ENCODE measurements at regions not wholly inside any gene's neighbourhood (a gene's known extent, or its start where the extent isn't known, plus 50 kb on each side); places are given as distances from the start of the nearest gene placed in this dataset.

- Histone ChIP-seq H3K9me3 (ENCODE audit: control insufficient read depth, low read length) (no peaks in the 10 kb centered on the region), H3K36me3 (ENCODE audit: control insufficient read depth, insufficient read depth, low read length, severe bottlenecking) (no peaks in the 10 kb centered on the region), H3K4me1 (ENCODE audit: control insufficient read depth, insufficient read depth, low read length) (no peaks in the 10 kb centered on the region), H3K4me3 (ENCODE audit: low read length) (no peak overlapping the region), H3K27me3 (replicated peaks; ENCODE audit: control insufficient read depth, insufficient read depth, low read length) (no peaks in the 10 kb centered on the region), H3K9ac (ENCODE audit: low read length) (no peak overlapping the region)
- no peak for DNase-seq (ENCODE audit: low read depth)
Observed at GRCh38 chr14:66375046-66375964, 110.9 kb upstream of the CCDC196 start.

- no peaks in the 10 kb centered on the region for H3K36me3 ChIP-seq (ENCODE audit: control insufficient read depth, insufficient read depth, low read length, severe bottlenecking)
- no peaks in the 10 kb centered on the region for H3K4me1 ChIP-seq (ENCODE audit: control insufficient read depth, insufficient read depth, low read length)
- no peak for DNase-seq (ENCODE audit: low read depth)
Observed at GRCh38 chr14:66377574-66377973, 108.6 kb upstream of the CCDC196 start.

GRCh38 chr14:66378712-66379505, 107.3 kb upstream of the CCDC196 start:
- H3K36me3 ChIP-seq (ENCODE audit: control insufficient read depth, insufficient read depth, low read length, severe bottlenecking), result no peaks in the 10 kb centered on the region
- H3K9ac ChIP-seq (ENCODE audit: low read length), result no peak overlapping the region
- peaks cover 9% of the 10 kb centered on the region for H3K4me1 ChIP-seq (ENCODE audit: control insufficient read depth, insufficient read depth, low read length)
- no peaks in the 10 kb centered on the region for H3K9me3 ChIP-seq (ENCODE audit: control insufficient read depth, low read length)
- no peak overlapping the region for H3K4me3 ChIP-seq (ENCODE audit: low read length)
- no peaks in the 10 kb centered on the region for H3K27me3 ChIP-seq (replicated peaks; ENCODE audit: control insufficient read depth, insufficient read depth, low read length)
- no peak for DNase-seq (ENCODE audit: low read depth)

More at GRCh38 chr14:66377574-66377973, 108.6 kb upstream of the CCDC196 start:
- Histone ChIP-seq H3K27me3 (replicated peaks; ENCODE audit: control insufficient read depth, insufficient read depth, low read length) (no peaks in the 10 kb centered on the region), H3K9ac (ENCODE audit: low read length) (no peak overlapping the region), H3K9me3 (ENCODE audit: control insufficient read depth, low read length) (no peaks in the 10 kb centered on the region), H3K4me3 (ENCODE audit: low read length) (no peak overlapping the region)

GRCh38 chr14:66380143-66380542, 106.0 kb upstream of the CCDC196 start:
- no peaks in the 10 kb centered on the region for H3K27me3 ChIP-seq (replicated peaks; ENCODE audit: control insufficient read depth, insufficient read depth, low read length)
- H3K9me3 ChIP-seq (ENCODE audit: control insufficient read depth, low read length), result no peaks in the 10 kb centered on the region
- H3K9ac ChIP-seq (ENCODE audit: low read length), result no peak overlapping the region
- H3K36me3 ChIP-seq (ENCODE audit: control insufficient read depth, insufficient read depth, low read length, severe bottlenecking), result no peaks in the 10 kb centered on the region
- DNase-seq (ENCODE audit: low read depth), result no peak
- H3K4me1 ChIP-seq (ENCODE audit: control insufficient read depth, insufficient read depth, low read length), result peaks cover 9% of the 10 kb centered on the region
- no peak overlapping the region for H3K4me3 ChIP-seq (ENCODE audit: low read length)

GRCh38 chr14:66381755-66382154, 104.4 kb upstream of the CCDC196 start:
- DNase-seq (ENCODE audit: low read depth), result no peak
- Histone ChIP-seq H3K4me1 (ENCODE audit: control insufficient read depth, insufficient read depth, low read length) (peaks cover 9% of the 10 kb centered on the region), H3K36me3 (ENCODE audit: control insufficient read depth, insufficient read depth, low read length, severe bottlenecking) (no peaks in the 10 kb centered on the region), H3K4me3 (ENCODE audit: low read length) (no peak overlapping the region), H3K27me3 (replicated peaks; ENCODE audit: control insufficient read depth, insufficient read depth, low read length) (no peaks in the 10 kb centered on the region), H3K9ac (ENCODE audit: low read length) (no peak overlapping the region), H3K9me3 (ENCODE audit: control insufficient read depth, low read length) (no peaks in the 10 kb centered on the region)

- no peak for DNase-seq (ENCODE audit: low read depth)
Observed at GRCh38 chr14:66383257-66383656, 102.9 kb upstream of the CCDC196 start.

GRCh38 chr14:66383771-66384170, 102.4 kb upstream of the CCDC196 start:
- Histone ChIP-seq H3K4me3 (ENCODE audit: low read length) (no peak overlapping the region), H3K9me3 (ENCODE audit: control insufficient read depth, low read length) (no peaks in the 10 kb centered on the region), H3K27me3 (replicated peaks; ENCODE audit: control insufficient read depth, insufficient read depth, low read length) (no peaks in the 10 kb centered on the region), H3K4me1 (ENCODE audit: control insufficient read depth, insufficient read depth, low read length) (peaks cover 9% of the 10 kb centered on the region), H3K36me3 (ENCODE audit: control insufficient read depth, insufficient read depth, low read length, severe bottlenecking) (no peaks in the 10 kb centered on the region), H3K9ac (ENCODE audit: low read length) (no peak overlapping the region)
- no peak for DNase-seq (ENCODE audit: low read depth)

More at GRCh38 chr14:66383257-66383656, 102.9 kb upstream of the CCDC196 start:
- H3K36me3 ChIP-seq (ENCODE audit: control insufficient read depth, insufficient read depth, low read length, severe bottlenecking), result no peaks in the 10 kb centered on the region
- no peak overlapping the region for H3K4me3 ChIP-seq (ENCODE audit: low read length)
- no peaks in the 10 kb centered on the region for H3K27me3 ChIP-seq (replicated peaks; ENCODE audit: control insufficient read depth, insufficient read depth, low read length)
- H3K9me3 ChIP-seq (ENCODE audit: control insufficient read depth, low read length), result no peaks in the 10 kb centered on the region
- H3K9ac ChIP-seq (ENCODE audit: low read length), result no peak overlapping the region
- H3K4me1 ChIP-seq (ENCODE audit: control insufficient read depth, insufficient read depth, low read length), result peaks cover 9% of the 10 kb centered on the region

GRCh38 chr14:66388516-66388915, 97.7 kb upstream of the CCDC196 start:
- Histone ChIP-seq H3K4me1 (ENCODE audit: control insufficient read depth, insufficient read depth, low read length) (peaks cover under 1% of the 10 kb centered on the region), H3K27me3 (replicated peaks; ENCODE audit: control insufficient read depth, insufficient read depth, low read length) (peaks cover 14% of the 10 kb centered on the region), H3K9ac (ENCODE audit: low read length) (no peak overlapping the region), H3K36me3 (ENCODE audit: control insufficient read depth, insufficient read depth, low read length, severe bottlenecking) (no peaks in the 10 kb centered on the region), H3K4me3 (ENCODE audit: low read length) (no peak overlapping the region), H3K9me3 (ENCODE audit: control insufficient read depth, low read length) (no peaks in the 10 kb centered on the region)
- no peak for DNase-seq (ENCODE audit: low read depth)

GRCh38 chr14:66389481-66389880, 96.7 kb upstream of the CCDC196 start:
- Histone ChIP-seq H3K9ac (ENCODE audit: low read length) (no peak overlapping the region), H3K36me3 (ENCODE audit: control insufficient read depth, insufficient read depth, low read length, severe bottlenecking) (no peaks in the 10 kb centered on the region), H3K9me3 (ENCODE audit: control insufficient read depth, low read length) (no peaks in the 10 kb centered on the region), H3K4me3 (ENCODE audit: low read length) (no peak overlapping the region), H3K4me1 (ENCODE audit: control insufficient read depth, insufficient read depth, low read length) (no peaks in the 10 kb centered on the region), H3K27me3 (replicated peaks; ENCODE audit: control insufficient read depth, insufficient read depth, low read length) (peaks cover 14% of the 10 kb centered on the region)
- DNase-seq (ENCODE audit: low read depth), result no peak

- Histone ChIP-seq H3K4me3 (ENCODE audit: low read length) (no peak overlapping the region), H3K36me3 (ENCODE audit: control insufficient read depth, insufficient read depth, low read length, severe bottlenecking) (no peaks in the 10 kb centered on the region), H3K9me3 (ENCODE audit: control insufficient read depth, low read length) (no peaks in the 10 kb centered on the region), H3K9ac (ENCODE audit: low read length) (no peak overlapping the region), H3K27me3 (replicated peaks; ENCODE audit: control insufficient read depth, insufficient read depth, low read length) (peaks cover 10% of the 10 kb centered on the region), H3K4me1 (ENCODE audit: control insufficient read depth, insufficient read depth, low read length) (no peaks in the 10 kb centered on the region)
- DNase-seq (ENCODE audit: low read depth), result no peak
Observed at GRCh38 chr14:66395300-66395699, 90.9 kb upstream of the CCDC196 start.

- Histone ChIP-seq H3K9me3 (ENCODE audit: control insufficient read depth, low read length) (no peaks in the 10 kb centered on the region), H3K36me3 (ENCODE audit: control insufficient read depth, insufficient read depth, low read length, severe bottlenecking) (no peaks in the 10 kb centered on the region), H3K27me3 (replicated peaks; ENCODE audit: control insufficient read depth, insufficient read depth, low read length) (peaks cover 10% of the 10 kb centered on the region), H3K9ac (ENCODE audit: low read length) (no peak overlapping the region), H3K4me1 (ENCODE audit: control insufficient read depth, insufficient read depth, low read length) (no peaks in the 10 kb centered on the region), H3K4me3 (ENCODE audit: low read length) (no peak overlapping the region)
- no peak for DNase-seq (ENCODE audit: low read depth)
Observed at GRCh38 chr14:66396164-66396563, 90.0 kb upstream of the CCDC196 start.

Data from adipocyte (in vitro differentiated cells).